ENCODE measurements at regions not wholly inside any gene's neighbourhood (a gene's known extent, or its start where the extent isn't known, plus 50 kb on each side); places are given as distances from the start of the nearest gene placed in this dataset.
"Not testable (repeated sequence)": the region's sequence is repeated elsewhere in the genome, so short reads cannot be mapped to it uniquely, and the experiment has no call there.

DNA sequence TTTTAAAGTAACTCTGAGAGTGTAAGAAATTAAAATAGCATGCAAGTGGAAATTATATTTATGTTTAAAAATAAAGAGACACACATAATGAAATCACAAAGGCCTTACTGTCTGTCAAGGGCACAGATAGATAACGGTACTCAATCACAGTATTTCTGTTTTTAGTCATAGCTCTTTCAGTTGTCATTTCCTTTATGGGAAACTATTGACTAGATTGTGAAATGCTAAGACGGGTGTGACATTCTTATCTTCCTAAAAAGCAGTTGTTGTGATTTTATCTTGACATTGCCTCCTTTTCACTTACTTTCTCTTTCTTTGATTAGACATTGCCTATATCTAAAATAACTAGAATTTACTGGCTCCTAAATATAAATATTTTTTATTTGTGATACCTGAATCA lies 100.1 kb upstream of the PLSCR5 start (continued):
- TF ChIP-seq, protein P1, sequence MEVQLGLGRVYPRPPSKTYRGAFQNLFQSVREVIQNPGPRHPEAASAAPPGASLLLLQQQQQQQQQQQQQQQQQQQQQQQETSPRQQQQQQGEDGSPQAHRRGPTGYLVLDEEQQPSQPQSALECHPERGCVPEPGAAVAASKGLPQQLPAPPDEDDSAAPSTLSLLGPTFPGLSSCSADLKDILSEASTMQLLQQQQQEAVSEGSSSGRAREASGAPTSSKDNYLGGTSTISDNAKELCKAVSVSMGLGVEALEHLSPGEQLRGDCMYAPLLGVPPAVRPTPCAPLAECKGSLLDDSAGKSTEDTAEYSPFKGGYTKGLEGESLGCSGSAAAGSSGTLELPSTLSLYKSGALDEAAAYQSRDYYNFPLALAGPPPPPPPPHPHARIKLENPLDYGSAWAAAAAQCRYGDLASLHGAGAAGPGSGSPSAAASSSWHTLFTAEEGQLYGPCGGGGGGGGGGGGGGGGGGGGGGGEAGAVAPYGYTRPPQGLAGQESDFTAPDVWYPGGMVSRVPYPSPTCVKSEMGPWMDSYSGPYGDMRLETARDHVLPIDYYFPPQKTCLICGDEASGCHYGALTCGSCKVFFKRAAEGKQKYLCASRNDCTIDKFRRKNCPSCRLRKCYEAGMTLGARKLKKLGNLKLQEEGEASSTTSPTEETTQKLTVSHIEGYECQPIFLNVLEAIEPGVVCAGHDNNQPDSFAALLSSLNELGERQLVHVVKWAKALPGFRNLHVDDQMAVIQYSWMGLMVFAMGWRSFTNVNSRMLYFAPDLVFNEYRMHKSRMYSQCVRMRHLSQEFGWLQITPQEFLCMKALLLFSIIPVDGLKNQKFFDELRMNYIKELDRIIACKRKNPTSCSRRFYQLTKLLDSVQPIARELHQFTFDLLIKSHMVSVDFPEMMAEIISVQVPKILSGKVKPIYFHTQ (CRISPR knock-in tag; IDR thresholded peaks at IDR 0.05): no peak

- H3K27ac Mint-ChIP-seq: no peak overlapping the region
- H3K4me3 Mint-ChIP-seq: no peak overlapping the region
- POLR2A ChIA-PET: no interaction called here
- no peaks in the 10 kb centered on the region for H3K4me1 Mint-ChIP-seq
- H3K27me3 Mint-ChIP-seq (ENCODE audit: low read depth): no peaks in the 10 kb centered on the region
- H3K36me3 Mint-ChIP-seq: no peaks in the 10 kb centered on the region
- DNase-seq (ENCODE audit: low spot score) (no peak), ATAC-seq (no peak)
- H3K9me3 Mint-ChIP-seq: no peaks in the 10 kb centered on the region
- CTCF ChIA-PET: interaction anchor here (0.9 kb wide), 1 partner anchor 61 kb away, joined by 3 read pairs; no protein-coding TSS in a partner anchor
- no peak for TF ChIP-seq CREM (CRISPR knock-in tag; IDR thresholded peaks at IDR 0.05)
- no peak for TF ChIP-seq ZNF121 (CRISPR knock-in tag; IDR thresholded peaks at IDR 0.05)
- no peak for TF ChIP-seq NFYB (CRISPR knock-in tag; conservative IDR thresholded peaks at IDR 0.05; ENCODE audit: low read depth)
- no peak for TF ChIP-seq NR1H2 (CRISPR knock-in tag; IDR thresholded peaks at IDR 0.05)
- TF ChIP-seq, protein P2, sequence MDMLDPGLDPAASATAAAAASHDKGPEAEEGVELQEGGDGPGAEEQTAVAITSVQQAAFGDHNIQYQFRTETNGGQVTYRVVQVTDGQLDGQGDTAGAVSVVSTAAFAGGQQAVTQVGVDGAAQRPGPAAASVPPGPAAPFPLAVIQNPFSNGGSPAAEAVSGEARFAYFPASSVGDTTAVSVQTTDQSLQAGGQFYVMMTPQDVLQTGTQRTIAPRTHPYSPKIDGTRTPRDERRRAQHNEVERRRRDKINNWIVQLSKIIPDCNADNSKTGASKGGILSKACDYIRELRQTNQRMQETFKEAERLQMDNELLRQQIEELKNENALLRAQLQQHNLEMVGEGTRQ (CRISPR knock-in tag; IDR thresholded peaks at IDR 0.05): no peak
- TF ChIP-seq ZBTB43 (CRISPR knock-in tag; IDR thresholded peaks at IDR 0.05): no peak
- TF ChIP-seq RORB (CRISPR knock-in tag; IDR thresholded peaks at IDR 0.05): no peak
- TF ChIP-seq USF1 (CRISPR knock-in tag; IDR thresholded peaks at IDR 0.05): no peak
- no peak for TF ChIP-seq ARID4B (CRISPR knock-in tag; IDR thresholded peaks at IDR 0.05; ENCODE audit: borderline replicate concordance)
- TF ChIP-seq FOXJ3 (CRISPR knock-in tag; IDR thresholded peaks at IDR 0.05; ENCODE audit: borderline replicate concordance): no peak
- TF ChIP-seq, protein P3, sequence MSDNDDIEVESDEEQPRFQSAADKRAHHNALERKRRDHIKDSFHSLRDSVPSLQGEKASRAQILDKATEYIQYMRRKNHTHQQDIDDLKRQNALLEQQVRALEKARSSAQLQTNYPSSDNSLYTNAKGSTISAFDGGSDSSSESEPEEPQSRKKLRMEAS (CRISPR knock-in tag; IDR thresholded peaks at IDR 0.05): no peak
These were observed 97.1 kb upstream of the PLSCR5 start for GRCh38 chr3:146702237-146702636.

DNA sequence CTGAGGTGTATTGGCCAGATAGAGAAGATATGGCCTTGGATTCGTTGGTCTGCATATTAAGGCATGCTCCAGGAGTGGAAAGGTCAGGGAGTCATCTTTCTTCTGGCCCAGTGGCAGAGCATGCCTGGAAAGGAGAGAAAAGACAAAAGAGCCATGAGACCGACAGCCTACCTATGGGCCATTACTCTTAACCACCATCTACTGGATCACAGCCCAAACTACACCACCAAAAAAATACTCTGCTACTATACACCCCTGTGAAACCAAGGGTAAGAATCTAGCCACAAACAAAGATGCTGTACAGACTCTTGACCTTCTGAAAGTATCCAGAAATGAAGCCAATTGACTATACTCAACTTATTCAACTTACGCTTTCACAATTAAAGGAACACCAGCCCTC lies 96.1 kb upstream of the PLSCR5 start:
- no peak overlapping the region for H3K27ac Mint-ChIP-seq
- ATAC-seq: peak; percentile 88
- no peak for DNase-seq (ENCODE audit: low spot score)

GRCh38 chr3:146700025-146700424 lies 94.9 kb upstream of the PLSCR5 start:
- H3K27me3 Mint-ChIP-seq (ENCODE audit: low read depth); H3K4me3 Mint-ChIP-seq; H3K9me3 Mint-ChIP-seq; POLR2A ChIA-PET; CTCF ChIA-PET; ATAC-seq; H3K27ac Mint-ChIP-seq; H3K36me3 Mint-ChIP-seq; H3K4me1 Mint-ChIP-seq; DNase-seq (ENCODE audit: low spot score): not testable (repeated sequence)

More for the DNA sequence above, 96.1 kb upstream of the PLSCR5 start:
- H3K36me3 Mint-ChIP-seq: no peaks in the 10 kb centered on the region
- ChIA-PET CTCF (no interaction called here), POLR2A (no interaction called here)
- H3K4me3 Mint-ChIP-seq: no peak overlapping the region
- TF ChIP-seq, protein P4, sequence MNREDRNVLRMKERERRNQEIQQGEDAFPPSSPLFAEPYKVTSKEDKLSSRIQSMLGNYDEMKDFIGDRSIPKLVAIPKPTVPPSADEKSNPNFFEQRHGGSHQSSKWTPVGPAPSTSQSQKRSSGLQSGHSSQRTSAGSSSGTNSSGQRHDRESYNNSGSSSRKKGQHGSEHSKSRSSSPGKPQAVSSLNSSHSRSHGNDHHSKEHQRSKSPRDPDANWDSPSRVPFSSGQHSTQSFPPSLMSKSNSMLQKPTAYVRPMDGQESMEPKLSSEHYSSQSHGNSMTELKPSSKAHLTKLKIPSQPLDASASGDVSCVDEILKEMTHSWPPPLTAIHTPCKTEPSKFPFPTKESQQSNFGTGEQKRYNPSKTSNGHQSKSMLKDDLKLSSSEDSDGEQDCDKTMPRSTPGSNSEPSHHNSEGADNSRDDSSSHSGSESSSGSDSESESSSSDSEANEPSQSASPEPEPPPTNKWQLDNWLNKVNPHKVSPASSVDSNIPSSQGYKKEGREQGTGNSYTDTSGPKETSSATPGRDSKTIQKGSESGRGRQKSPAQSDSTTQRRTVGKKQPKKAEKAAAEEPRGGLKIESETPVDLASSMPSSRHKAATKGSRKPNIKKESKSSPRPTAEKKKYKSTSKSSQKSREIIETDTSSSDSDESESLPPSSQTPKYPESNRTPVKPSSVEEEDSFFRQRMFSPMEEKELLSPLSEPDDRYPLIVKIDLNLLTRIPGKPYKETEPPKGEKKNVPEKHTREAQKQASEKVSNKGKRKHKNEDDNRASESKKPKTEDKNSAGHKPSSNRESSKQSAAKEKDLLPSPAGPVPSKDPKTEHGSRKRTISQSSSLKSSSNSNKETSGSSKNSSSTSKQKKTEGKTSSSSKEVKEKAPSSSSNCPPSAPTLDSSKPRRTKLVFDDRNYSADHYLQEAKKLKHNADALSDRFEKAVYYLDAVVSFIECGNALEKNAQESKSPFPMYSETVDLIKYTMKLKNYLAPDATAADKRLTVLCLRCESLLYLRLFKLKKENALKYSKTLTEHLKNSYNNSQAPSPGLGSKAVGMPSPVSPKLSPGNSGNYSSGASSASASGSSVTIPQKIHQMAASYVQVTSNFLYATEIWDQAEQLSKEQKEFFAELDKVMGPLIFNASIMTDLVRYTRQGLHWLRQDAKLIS (CRISPR knock-in tag; IDR thresholded peaks at IDR 0.05; ENCODE audit: borderline replicate concordance): no peak
- H3K4me1 Mint-ChIP-seq: no peaks in the 10 kb centered on the region
- no peaks in the 10 kb centered on the region for H3K9me3 Mint-ChIP-seq
- no peaks in the 10 kb centered on the region for H3K27me3 Mint-ChIP-seq (ENCODE audit: low read depth)

Measured in WTC11 (cell line).